ENCODE measurements at regions not wholly inside any gene's neighbourhood (a gene's known extent, or its start where the extent isn't known, plus 50 kb on each side); places are given as distances from the start of the nearest gene placed in this dataset.

DNA sequence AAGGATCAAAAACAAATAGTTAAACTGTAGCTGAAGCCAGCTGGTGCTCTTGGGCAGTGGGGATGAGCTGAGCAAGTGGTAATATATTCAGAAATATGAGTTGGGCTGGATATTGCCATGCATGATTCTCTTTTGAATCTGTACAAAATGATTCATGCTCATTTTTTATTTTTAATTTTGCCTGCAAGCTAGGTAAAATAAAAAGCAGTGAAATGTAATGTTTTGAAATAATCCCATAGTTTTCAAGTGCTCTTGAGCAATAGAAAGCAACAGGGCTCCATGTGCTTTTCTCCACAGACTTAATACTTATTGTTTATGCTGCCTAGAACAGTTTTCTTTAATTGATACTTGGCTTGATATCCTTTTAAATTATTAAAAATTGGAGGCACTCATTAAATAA, 489.3 kb downstream of the TLE4 start:
- no peak overlapping the region for H3K27ac ChIP-seq (ENCODE audit: low read depth, low read length)
- CTCF ChIA-PET (ENCODE audit: partially characterized antibody), result interaction anchor here (2.7 kb wide), 1 partner anchor 14 kb away, joined by 7 read pairs; no protein-coding TSS in a partner anchor
- H3K56ac ChIP-seq (replicated peaks; ENCODE audit: insufficient read length, low read depth, low read length), result no peak overlapping the region
- TF ChIP-seq RXRA (IDR thresholded peaks at IDR 0.05; ENCODE audit: insufficient read depth, low read depth, low read length) (no peak), HDAC2 (IDR thresholded peaks at IDR 0.05; ENCODE audit: borderline replicate concordance in 1 of 2, low read depth in 2 of 2, low read length in 2 of 2) (no peak), USF2 (IDR thresholded peaks at IDR 0.05; ENCODE audit: low read length) (no peak), HDAC6 (IDR thresholded peaks at IDR 0.05; ENCODE audit: low read depth, low read length) (no peak), TEAD4 (IDR thresholded peaks at IDR 0.05; ENCODE audit: low read depth, low read length) (no peak), ZNF274 (IDR thresholded peaks at IDR 0.05; ENCODE audit: borderline replicate concordance, extremely low read depth, low read length) (no peak), SRF (IDR thresholded peaks at IDR 0.05; ENCODE audit: low read depth, low read length) (no peak), ASH2L (IDR thresholded peaks at IDR 0.05; ENCODE audit: low read length) (no peak), EZH2 (IDR thresholded peaks at IDR 0.05; ENCODE audit: low read depth, low read length, severe bottlenecking) (no peak), RFX5 (IDR thresholded peaks at IDR 0.05; ENCODE audit: borderline replicate concordance, low read depth, low read length) (no peak), SAP30 (IDR thresholded peaks at IDR 0.05; ENCODE audit: insufficient read depth, insufficient replicate concordance, low read length) (no peak), BCL11A (IDR thresholded peaks at IDR 0.05; ENCODE audit: low read depth in 2 of 2, low read length in 2 of 2) (no peak), EGR1 (IDR thresholded peaks at IDR 0.05; ENCODE audit: borderline replicate concordance, low read depth, low read length) (no peak), CREB1 (IDR thresholded peaks at IDR 0.05) (no peak), CEBPB (IDR thresholded peaks at IDR 0.05; ENCODE audit: low read depth, low read length) (no peak)

More for the DNA sequence above, 489.3 kb downstream of the TLE4 start:
- H2BK15ac ChIP-seq (ENCODE audit: low read length), result no peak overlapping the region
- H2BK20ac ChIP-seq (ENCODE audit: low read length), result no peak overlapping the region
- no peaks in the 10 kb centered on the region for H3K23me2 ChIP-seq (ENCODE audit: low read depth, low read length)
- no peak for FAIRE-seq
- H2AK5ac ChIP-seq (ENCODE audit: low read depth, low read length), result no peak overlapping the region
- POLR2A ChIA-PET (ENCODE audit: partially characterized antibody), result interaction anchor here (0.9 kb wide), 1 partner anchor 490 kb away, joined by 3 read pairs; no protein-coding TSS in a partner anchor
- H2AFZ ChIP-seq (ENCODE audit: low read length), result no peak overlapping the region
- no peaks in the 10 kb centered on the region for H4K20me1 ChIP-seq (replicated peaks in 1 of 2; ENCODE audit: control insufficient read depth in 1 of 2, insufficient read depth in 2 of 2, low read length in 2 of 2)
- peaks cover 0 to 5% (median 1%) of the 10 kb centered on the region in 4 experiments; a peak in 3 of 7 replicates for H3K4me1 ChIP-seq (replicated peaks in 1 of 4; ENCODE audit: control insufficient read depth in 3 of 4, insufficient read depth in 4 of 4, low read length in 3 of 4)
- no peak overlapping the region for H3K4ac ChIP-seq (replicated peaks; ENCODE audit: insufficient read length, low read depth, low read length)
- no peak overlapping the region for H2BK5ac ChIP-seq (ENCODE audit: low read depth, low read length)
- H4K8ac ChIP-seq (ENCODE audit: extremely low read depth, insufficient read depth, low read length), result no peak overlapping the region
- H3K4me3 ChIP-seq (ENCODE audit: extremely low read depth in 1 of 4, insufficient read depth in 2 of 4, low read depth in 3 of 4, low read length in 4 of 4), result no peak overlapping the region
- no peak overlapping the region for H2BK120ac ChIP-seq (replicated peaks; ENCODE audit: low read depth, low read length)
- no peaks in the 10 kb centered on the region for H3K79me1 ChIP-seq (ENCODE audit: low read depth, low read length)
- H3K18ac ChIP-seq (ENCODE audit: extremely low read depth, low read length), result no peak overlapping the region
- H3K79me2 ChIP-seq (ENCODE audit: control insufficient read depth in 1 of 2, insufficient read depth in 2 of 2, low read length in 2 of 2), result no peaks in the 10 kb centered on the region
- no peak for DNase-seq (ENCODE audit: low read depth in 1 of 2, low spot score in 2 of 2)
- no peak overlapping the region for H3K9ac ChIP-seq (replicated peaks in 1 of 4; ENCODE audit: extremely low read depth in 1 of 4, low read depth in 3 of 4, low read length in 3 of 4)
- H3K4me2 ChIP-seq (ENCODE audit: insufficient read depth in 1 of 2, low read depth in 2 of 2, low read length in 2 of 2), result no peak overlapping the region
- no peak overlapping the region for H3K14ac ChIP-seq (ENCODE audit: insufficient read length)
- 0 out of 8 replicates have a peak, but pooled peaks cover 0 to 3% (median 0%) of the 10 kb centered on the region in 4 experiments for H3K36me3 ChIP-seq (ENCODE audit: control insufficient read depth in 2 of 4, insufficient read depth in 4 of 4, low read length in 3 of 4)
- H3K23ac ChIP-seq (ENCODE audit: insufficient read length), result no peak overlapping the region
- peaks cover 3 to 6% of the 10 kb centered on the region in 2 experiments; a peak in 2 of 4 replicates for H3K9me3 ChIP-seq (ENCODE audit: insufficient read depth in 2 of 2, low read depth in 1 of 2, low read length in 1 of 2)
- H2BK12ac ChIP-seq (ENCODE audit: low read depth, low read length), result no peak overlapping the region
- no peaks in the 10 kb centered on the region for H3K27me3 ChIP-seq (replicated peaks in 1 of 4; ENCODE audit: control insufficient read depth in 3 of 4, extremely low read depth in 1 of 4, insufficient read depth in 3 of 4, low read length in 3 of 4)
- H4K91ac ChIP-seq (replicated peaks; ENCODE audit: insufficient read length, low read length), result no peak overlapping the region
- no peak overlapping the region for H4K5ac ChIP-seq (ENCODE audit: insufficient read length, low read depth, low read length)
